DND-41 (cell line): ENCODE measurements at regions not wholly inside any gene's neighbourhood (a gene's known extent, or its start where the extent isn't known, plus 50 kb on each side); places are given as distances from the start of the nearest gene placed in this dataset.

Experiments used
- ATAC-seq: fragments of 200-7000 bp; cut with Tn5 transposase; 3 replicates; pipeline ENCODE4 v1.9.1; 2021; ENCODE audit warnings: low read depth; ENCODE audit not compliant: insufficient read depth
- DNase-seq: peaks from one replicate; pipeline ENCODE4 v3.0.0-alpha.2; 2020
- H2AFZ ChIP-seq: 2 replicates; pipeline ENCODE4 v1.6.0; 2012; ENCODE audit warnings: low read depth, low read length
- H3K27ac ChIP-seq: 2 replicates; pipeline ENCODE4 v1.5.1; 2012; ENCODE audit warnings: low read length, inconsistent platforms
- H3K27me3 ChIP-seq: fragments of 200-600 bp; sonication (generic); 2 replicates; pipeline ENCODE4 v1.6.0; 2012; ENCODE audit warnings: low read length, mild to moderate bottlenecking, inconsistent platforms; ENCODE audit not compliant: insufficient read depth, poor library complexity
- H3K36me3 ChIP-seq: 2 replicates; pipeline ENCODE4 v1.5.1; 2012; ENCODE audit warnings: low read length, inconsistent platforms; ENCODE audit not compliant: insufficient read depth
- H3K4me1 ChIP-seq: 2 replicates; pipeline ENCODE4 v1.5.1; 2012; ENCODE audit warnings: mild to moderate bottlenecking, low read length; ENCODE audit not compliant: insufficient read depth
- H3K4me2 ChIP-seq: 2 replicates; pipeline ENCODE4 v1.6.0; 2012; ENCODE audit warnings: mild to moderate bottlenecking, moderate library complexity, low read length, inconsistent platforms; ENCODE audit not compliant: insufficient read depth
- H3K4me3 ChIP-seq, 2 experiments: fragments of 200-600 bp in 1 of 2; shearing (Covaris generic) in 1 of 2; 2 replicates each; pipeline ENCODE4 v1.5.1; 2012 to 2016; ENCODE audit warnings: inconsistent platforms in 2 of 2, low read length in 2 of 2, mild to moderate bottlenecking in 2 of 2, low read depth in 1 of 2, moderate library complexity in 1 of 2
- H3K79me2 ChIP-seq: 2 replicates; pipeline ENCODE4 v1.6.0; 2012; ENCODE audit warnings: low read length, inconsistent platforms; ENCODE audit not compliant: insufficient read depth
- H3K9ac ChIP-seq: 2 replicates; pipeline ENCODE4 v1.6.0; 2012; ENCODE audit warnings: low read depth, mild to moderate bottlenecking, inconsistent platforms, low read length, moderate library complexity
- H3K9me3 ChIP-seq: 2 replicates; pipeline ENCODE4 v1.5.1; 2012; ENCODE audit warnings: low read length, moderate library complexity, mild to moderate bottlenecking, inconsistent platforms; ENCODE audit not compliant: insufficient read depth, severe bottlenecking
- H4K20me1 ChIP-seq: 2 replicates; pipeline ENCODE4 v1.6.0; 2012; ENCODE audit warnings: low read length; ENCODE audit not compliant: insufficient read depth
- EZH2 ChIP-seq: IDR thresholded peaks from 3 replicates; pipeline ENCODE4 v1.6.1; 2012; ENCODE audit warnings: borderline replicate concordance, low read depth, mild to moderate bottlenecking, moderate library complexity, low read length, inconsistent platforms; ENCODE audit not compliant: severe bottlenecking
- TF ChIP-seq, protein P1 (sequence below): IDR thresholded peaks from 2 replicates; pipeline ENCODE4 v1.5.1; 2012; ENCODE audit warnings: borderline replicate concordance, low read length, moderate library complexity, mild to moderate bottlenecking; ENCODE audit not compliant: poor library complexity, severe bottlenecking; ENCODE audit errors: extremely low read depth

DNA sequence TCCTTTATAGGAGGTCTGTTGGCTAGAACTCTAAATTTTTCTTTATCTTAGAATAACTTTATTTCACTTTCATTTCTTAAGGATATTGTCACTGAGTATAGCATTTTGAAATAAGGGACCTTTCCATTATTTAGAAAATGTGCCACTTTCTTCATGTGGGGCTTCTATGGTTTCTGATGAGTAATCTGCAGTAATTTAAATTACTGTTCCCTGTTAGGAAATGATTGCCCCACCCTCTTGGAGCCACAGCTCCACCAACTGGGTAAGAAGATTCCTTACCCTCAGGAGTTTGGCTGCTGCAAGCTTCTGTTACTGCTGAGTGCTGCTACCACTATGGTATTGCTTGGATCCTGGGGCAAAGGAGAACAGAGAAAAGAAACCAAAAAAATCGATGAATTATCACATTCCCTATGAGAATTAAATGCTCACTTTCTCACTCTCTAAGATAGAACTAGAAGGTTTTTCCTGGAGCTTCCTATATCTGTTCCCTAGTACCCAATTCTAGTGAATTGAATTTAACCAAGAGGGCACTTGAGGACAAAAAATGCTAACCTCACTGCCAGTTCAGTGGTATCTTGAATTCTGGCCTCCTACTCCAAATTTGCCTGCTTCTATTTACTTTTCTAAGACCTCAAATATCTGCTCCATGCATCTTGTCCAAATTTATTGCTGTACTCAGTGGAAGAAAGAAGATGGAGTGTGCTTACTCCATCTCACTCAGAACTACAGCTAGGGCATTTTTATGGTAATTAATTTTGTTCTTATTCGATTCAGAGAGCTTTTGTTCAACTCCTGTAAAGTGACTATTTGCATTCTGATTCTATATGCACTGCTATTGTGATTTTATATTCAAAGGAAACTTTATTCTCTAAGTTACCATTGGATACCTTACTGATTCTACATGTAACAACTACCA is 2111.3 kb downstream of the MAT2B start:
- Histone ChIP-seq H2AFZ (no peak overlapping the region), H3K27me3 (no peaks in the 10 kb centered on the region), H3K9me3 (peaks cover 3% of the 10 kb centered on the region), H3K27ac (no peak overlapping the region), H3K36me3 (no peaks in the 10 kb centered on the region), H3K4me2 (no peak overlapping the region), H3K9ac (no peak overlapping the region), H3K4me1 (no peaks in the 10 kb centered on the region), H3K4me3 (no peak overlapping the region), H3K79me2 (no peaks in the 10 kb centered on the region), H4K20me1 (no peaks in the 10 kb centered on the region)
- ATAC-seq (no peak), DNase-seq (no peak)
- no peak for TF ChIP-seq EZH2
- TF ChIP-seq, protein P1, sequence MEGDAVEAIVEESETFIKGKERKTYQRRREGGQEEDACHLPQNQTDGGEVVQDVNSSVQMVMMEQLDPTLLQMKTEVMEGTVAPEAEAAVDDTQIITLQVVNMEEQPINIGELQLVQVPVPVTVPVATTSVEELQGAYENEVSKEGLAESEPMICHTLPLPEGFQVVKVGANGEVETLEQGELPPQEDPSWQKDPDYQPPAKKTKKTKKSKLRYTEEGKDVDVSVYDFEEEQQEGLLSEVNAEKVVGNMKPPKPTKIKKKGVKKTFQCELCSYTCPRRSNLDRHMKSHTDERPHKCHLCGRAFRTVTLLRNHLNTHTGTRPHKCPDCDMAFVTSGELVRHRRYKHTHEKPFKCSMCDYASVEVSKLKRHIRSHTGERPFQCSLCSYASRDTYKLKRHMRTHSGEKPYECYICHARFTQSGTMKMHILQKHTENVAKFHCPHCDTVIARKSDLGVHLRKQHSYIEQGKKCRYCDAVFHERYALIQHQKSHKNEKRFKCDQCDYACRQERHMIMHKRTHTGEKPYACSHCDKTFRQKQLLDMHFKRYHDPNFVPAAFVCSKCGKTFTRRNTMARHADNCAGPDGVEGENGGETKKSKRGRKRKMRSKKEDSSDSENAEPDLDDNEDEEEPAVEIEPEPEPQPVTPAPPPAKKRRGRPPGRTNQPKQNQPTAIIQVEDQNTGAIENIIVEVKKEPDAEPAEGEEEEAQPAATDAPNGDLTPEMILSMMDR: no peak

DNA sequence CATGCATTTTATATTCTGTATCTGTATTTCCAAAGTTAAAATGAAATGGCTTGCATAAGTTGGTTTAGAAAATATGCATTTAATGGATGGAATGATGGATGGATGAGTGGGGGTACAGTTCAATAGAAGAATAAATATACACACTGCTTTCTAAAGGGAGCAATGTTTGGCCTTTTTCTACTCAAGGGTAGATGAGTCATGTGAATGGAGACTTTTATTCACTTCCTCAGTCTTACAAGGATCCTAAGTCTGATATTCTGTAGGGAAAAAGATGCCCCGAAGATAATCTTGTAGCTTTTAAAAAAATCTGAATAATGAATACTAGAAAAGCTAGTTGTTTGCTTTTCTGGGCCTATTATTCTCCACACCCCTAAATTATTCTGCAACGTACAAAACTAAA is 2112.1 kb downstream of the MAT2B start:
- Histone ChIP-seq H3K36me3 (no peaks in the 10 kb centered on the region), H3K79me2 (no peaks in the 10 kb centered on the region), H3K9me3 (peaks cover 3% of the 10 kb centered on the region), H3K4me1 (no peaks in the 10 kb centered on the region), H3K27me3 (no peaks in the 10 kb centered on the region), H3K27ac (no peak overlapping the region), H4K20me1 (no peaks in the 10 kb centered on the region), H3K4me3 (no peak overlapping the region), H2AFZ (no peak overlapping the region), H3K4me2 (no peak overlapping the region), H3K9ac (no peak overlapping the region)
- no peak for TF ChIP-seq EZH2
- DNase-seq (no peak), ATAC-seq (no peak)

DNA sequence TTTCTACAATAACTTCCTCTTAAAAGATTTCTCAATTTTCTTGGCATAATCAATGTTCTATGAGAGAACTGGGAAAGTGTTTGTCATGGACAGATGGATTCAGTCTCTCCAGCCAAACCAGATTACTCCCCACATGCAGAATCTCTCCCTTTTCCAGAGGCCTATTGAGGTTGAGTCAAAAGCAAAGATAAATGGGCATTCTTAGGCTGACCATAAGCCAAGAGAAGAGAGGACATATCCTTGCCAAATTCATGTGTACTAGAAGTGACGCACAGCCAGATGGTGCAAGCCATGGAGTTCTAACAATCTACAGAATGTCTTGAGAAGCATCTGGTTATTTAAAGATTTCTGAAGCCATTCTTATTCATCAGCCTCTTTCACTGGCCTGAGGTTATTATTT is 2115.0 kb downstream of the MAT2B start:
- H2AFZ ChIP-seq: no peak overlapping the region; the same call in 1 of the 2 replicates
- no peaks in the 10 kb centered on the region for H3K36me3 ChIP-seq
- H3K4me3 ChIP-seq: no peak overlapping the region
- H3K27ac ChIP-seq: no peak overlapping the region
- no peak overlapping the region for H3K4me2 ChIP-seq
- H3K4me1 ChIP-seq: peaks cover 8% of the 10 kb centered on the region
- TF ChIP-seq, protein P1: no peak
- H3K79me2 ChIP-seq: no peaks in the 10 kb centered on the region
- no peak overlapping the region for H3K9ac ChIP-seq
- no peaks in the 10 kb centered on the region for H3K27me3 ChIP-seq
- ATAC-seq: no peak
- H4K20me1 ChIP-seq: no peaks in the 10 kb centered on the region
- no peak for DNase-seq
- peaks cover 3% of the 10 kb centered on the region for H3K9me3 ChIP-seq

DNA sequence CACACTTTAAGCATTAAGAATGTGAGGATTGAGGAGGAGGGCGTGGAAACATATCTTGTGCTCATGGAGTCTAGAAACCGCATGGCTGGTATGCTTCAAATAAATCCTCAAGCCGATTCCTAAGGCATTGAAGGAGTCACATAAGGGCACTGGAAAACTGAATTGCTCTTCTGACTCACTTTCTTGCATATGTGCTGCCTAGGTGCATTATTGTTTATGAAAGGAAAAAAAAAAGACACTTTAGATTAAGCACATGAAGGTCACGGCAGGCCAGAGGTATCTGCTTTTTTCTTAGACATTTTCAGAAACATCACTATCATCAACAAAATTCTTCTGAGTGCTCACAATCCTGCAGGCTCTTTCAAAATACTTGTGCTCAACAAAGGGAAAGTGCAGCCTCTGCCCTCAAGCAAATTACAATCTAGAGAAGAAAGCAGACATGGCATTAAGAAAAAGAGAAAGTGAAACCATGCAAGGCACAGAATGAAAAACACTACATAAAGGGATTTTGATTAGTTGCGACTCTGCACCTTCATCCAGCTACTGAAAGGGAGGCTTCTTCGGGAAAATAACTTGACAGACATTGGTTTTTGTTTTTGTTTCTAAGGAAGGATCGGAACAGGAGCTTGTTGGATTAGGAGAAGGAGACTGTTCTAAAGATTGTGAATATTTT is 2117.6 kb downstream of the MAT2B start:
- ATAC-seq (no peak), DNase-seq (no peak)
- no peaks in the 10 kb centered on the region for H4K20me1 ChIP-seq
- no peak overlapping the region; the same call in 1 of the 2 replicates for H3K9ac ChIP-seq
- H3K4me1 ChIP-seq: peaks cover 8% of the 10 kb centered on the region
- H3K79me2 ChIP-seq: no peaks in the 10 kb centered on the region
- H3K4me3 ChIP-seq: peak overlapping the region in 1 of 2 experiments; percentile 38; a peak in 2 of 4 replicates
- peak overlapping the region; percentile 48 for H3K4me2 ChIP-seq
- H3K27ac ChIP-seq: peak overlapping the region; percentile 55
- H3K27me3 ChIP-seq: no peaks in the 10 kb centered on the region
- TF ChIP-seq EZH2: no peak
- TF ChIP-seq, protein P1: no peak
- no peaks in the 10 kb centered on the region for H3K36me3 ChIP-seq
- peak overlapping the region; percentile 74 for H2AFZ ChIP-seq
- H3K9me3 ChIP-seq: peaks cover 3% of the 10 kb centered on the region
